ENCODE measurements at regions not wholly inside any gene's neighbourhood (a gene's known extent, or its start where the extent isn't known, plus 50 kb on each side); places are given as distances from the start of the nearest gene placed in this dataset.
"Not testable (repeated sequence)": the region's sequence is repeated elsewhere in the genome, so short reads cannot be mapped to it uniquely, and the experiment has no call there.

GRCh38 chr20:22826306-22827230 lies 208.5 kb upstream of the SSTR4 start:
- Histone ChIP-seq H3K36me3 (replicated peaks) (no peaks in the 10 kb centered on the region), H3K4me3 (ENCODE audit: low read depth, low read length) (no peak overlapping the region), H3K27me3 (replicated peaks) (no peaks in the 10 kb centered on the region), H3K27ac (no peak overlapping the region)
- no peak for TF ChIP-seq CTCF (IDR thresholded peaks at IDR 0.05; ENCODE audit: low read depth, low read length, missing control alignments)
- no peak for DNase-seq
- in situ Hi-C loops (cut with HindIII; ENCODE audit: low pct_ligation_motif_present, low sequenced_read_pairs), result no loop called here

GRCh38 chr20:22827916-22828315 lies 207.2 kb upstream of the SSTR4 start:
- no peak for TF ChIP-seq CTCF (IDR thresholded peaks at IDR 0.05; ENCODE audit: low read depth, low read length, missing control alignments)

GRCh38 chr20:22829356-22829755 lies 205.8 kb upstream of the SSTR4 start:
- in situ Hi-C loops (cut with HindIII; ENCODE audit: low pct_ligation_motif_present, low sequenced_read_pairs), result no loop called here
- no peaks in the 10 kb centered on the region for H3K36me3 ChIP-seq (replicated peaks)
- H3K4me3 ChIP-seq (ENCODE audit: low read depth, low read length), result no peak overlapping the region
- H3K27ac ChIP-seq, result no peak overlapping the region
- no peak for TF ChIP-seq CTCF (IDR thresholded peaks at IDR 0.05; ENCODE audit: low read depth, low read length, missing control alignments)
- no peaks in the 10 kb centered on the region for H3K27me3 ChIP-seq (replicated peaks)
- DNase-seq, result no peak

More at GRCh38 chr20:22827916-22828315, 207.2 kb upstream of the SSTR4 start:
- DNase-seq, result no peak
- H3K36me3 ChIP-seq (replicated peaks), result no peaks in the 10 kb centered on the region
- H3K27me3 ChIP-seq (replicated peaks), result no peaks in the 10 kb centered on the region
- H3K27ac ChIP-seq, result no peak overlapping the region
- in situ Hi-C loops (cut with HindIII; ENCODE audit: low pct_ligation_motif_present, low sequenced_read_pairs), result no loop called here
- no peak overlapping the region for H3K4me3 ChIP-seq (ENCODE audit: low read depth, low read length)

GRCh38 chr20:22830138-22830537 lies 205.0 kb upstream of the SSTR4 start:
- no peak for TF ChIP-seq CTCF (IDR thresholded peaks at IDR 0.05; ENCODE audit: low read depth, low read length, missing control alignments)
- Histone ChIP-seq H3K27me3 (replicated peaks) (no peaks in the 10 kb centered on the region), H3K27ac (no peak overlapping the region), H3K4me3 (ENCODE audit: low read depth, low read length) (no peak overlapping the region), H3K36me3 (replicated peaks) (no peaks in the 10 kb centered on the region)
- DNase-seq, result no peak
- in situ Hi-C loops (cut with HindIII; ENCODE audit: low pct_ligation_motif_present, low sequenced_read_pairs), result no loop called here

GRCh38 chr20:22830715-22831114 lies 204.4 kb upstream of the SSTR4 start:
- H3K36me3 ChIP-seq (replicated peaks); in situ Hi-C loops (cut with HindIII; ENCODE audit: low pct_ligation_motif_present, low sequenced_read_pairs); H3K27me3 ChIP-seq (replicated peaks); H3K27ac ChIP-seq; DNase-seq; H3K4me3 ChIP-seq (ENCODE audit: low read depth, low read length): not testable (repeated sequence)

- DNase-seq, result no peak
- no peaks in the 10 kb centered on the region for H3K36me3 ChIP-seq (replicated peaks)
- H3K4me3 ChIP-seq (ENCODE audit: low read depth, low read length), result no peak overlapping the region
- no peak overlapping the region for H3K27ac ChIP-seq
- no peaks in the 10 kb centered on the region for H3K27me3 ChIP-seq (replicated peaks)
- no peak for TF ChIP-seq CTCF (IDR thresholded peaks at IDR 0.05; ENCODE audit: low read depth, low read length, missing control alignments)
- in situ Hi-C loops (cut with HindIII; ENCODE audit: low pct_ligation_motif_present, low sequenced_read_pairs), result no loop called here
These were observed 201.3 kb upstream of the SSTR4 start for GRCh38 chr20:22833851-22834250.
